H1 (cell line): ENCODE measurements at regions not wholly inside any gene's neighbourhood (a gene's known extent, or its start where the extent isn't known, plus 50 kb on each side); places are given as distances from the start of the nearest gene placed in this dataset.

Source experiments
- BACH1 ChIP-seq: IDR thresholded peaks from 2 replicates; pipeline ENCODE4 v1.6.1; 2012; ENCODE audit warnings: low read length, improper control_type of control experiment
- CBX5 ChIP-seq: fragments of 300-800, 300-1000 bp; sonication (generic); IDR thresholded peaks from 2 replicates; pipeline ENCODE4 v1.7.1; 2016; ENCODE audit warnings: antibody characterized with exemption, low read length, low read depth
- CEBPB ChIP-seq: IDR thresholded peaks from 2 replicates; pipeline ENCODE4 v1.6.1; 2012; ENCODE audit warnings: low read depth, low read length
- CHD7 ChIP-seq: fragments of 300-600 bp; sonication (generic); IDR thresholded peaks from 2 replicates; pipeline ENCODE4 v1.7.1; 2012; ENCODE audit warnings: low read length, moderate library complexity, mild to moderate bottlenecking, inconsistent platforms; ENCODE audit not compliant: insufficient replicate concordance
- EGR1 ChIP-seq: IDR thresholded peaks from 2 replicates; pipeline ENCODE4 v1.6.1; 2011; ENCODE audit warnings: low read depth, low read length, borderline replicate concordance
- KDM4A ChIP-seq: IDR thresholded peaks from one replicate; pipeline ENCODE4 v1.7.1; 2012; ENCODE audit warnings: low read depth, mild to moderate bottlenecking, moderate library complexity, low read length, inconsistent platforms; ENCODE audit not compliant: severe bottlenecking
- NRF1 ChIP-seq: IDR thresholded peaks from 2 replicates; pipeline ENCODE4 v1.6.1; 2011; ENCODE audit warnings: mild to moderate bottlenecking, low read depth, low read length, improper control_type of control experiment
- RNF2 ChIP-seq: fragments of 200-900, 300-1000 bp; sonication (generic); IDR thresholded peaks from 2 replicates; pipeline ENCODE4 v1.7.1; 2016; ENCODE audit warnings: borderline replicate concordance, low read depth, mild to moderate bottlenecking, antibody characterized with exemption, low read length; ENCODE audit not compliant: poor library complexity, severe bottlenecking; ENCODE audit errors: missing control alignments
- SP2 ChIP-seq: IDR thresholded peaks from 2 replicates; pipeline ENCODE4 v1.6.1; 2012; ENCODE audit warnings: mild to moderate bottlenecking, low read length, inconsistent platforms
- SRF ChIP-seq: IDR thresholded peaks from 2 replicates; pipeline ENCODE4 v1.6.1; 2011; ENCODE audit warnings: mild to moderate bottlenecking, low read depth, low read length, moderate library complexity
- SUZ12 ChIP-seq: fragments of 200-600 bp; sonication (generic); IDR thresholded peaks from 2 replicates; pipeline ENCODE4 v1.6.1; 2012; ENCODE audit warnings: mild to moderate bottlenecking, inconsistent platforms, low read length, moderate library complexity, mixed read lengths
- ZNF274 ChIP-seq: IDR thresholded peaks from 2 replicates; pipeline ENCODE4 v1.7.0; 2012; ENCODE audit warnings: low read length, borderline replicate concordance; ENCODE audit errors: extremely low read depth

- TF ChIP-seq CHD7 (no peak), SUZ12 (no peak), RNF2 (no peak), NRF1 (no peak), SRF (no peak), CBX5 (no peak), KDM4A (no peak), EGR1 (no peak), BACH1 (no peak), SP2 (no peak), CEBPB (no peak), ZNF274 (no peak)
Observed at GRCh38 chr6:9499709-9500108, 915.2 kb downstream of the TFAP2A start (continued).
